Erythroblast (primary cell): ENCODE measurements at regions not wholly inside any gene's neighbourhood (a gene's known extent, or its start where the extent isn't known, plus 50 kb on each side); places are given as distances from the start of the nearest gene placed in this dataset.

Experiments
- GATA1 ChIP-seq: IDR thresholded peaks from 2 replicates; pipeline ENCODE4 v1.6.1; 2011; ENCODE audit warnings: low read depth, mild to moderate bottlenecking, control low read depth, low read length, moderate library complexity
- POLR2A ChIP-seq: IDR thresholded peaks from 2 replicates; pipeline ENCODE4 v1.6.1; 2011; ENCODE audit warnings: mild to moderate bottlenecking, low read length

GRCh38 chr2:239563561-239563960, 162.7 kb upstream of the HDAC4 start:
- TF ChIP-seq POLR2A (no peak), GATA1 (no peak)
